HL-60 (cell line): ENCODE measurements at regions not wholly inside any gene's neighbourhood (a gene's known extent, or its start where the extent isn't known, plus 50 kb on each side); places are given as distances from the start of the nearest gene placed in this dataset.

Source experiments
- CTCF ChIP-seq: IDR thresholded peaks from one replicate; pipeline ENCODE4 v1.5.1; 2011; ENCODE audit warnings: low read length, control low read depth, inconsistent platforms; ENCODE audit not compliant: insufficient read depth
- GABPA ChIP-seq: IDR thresholded peaks from 2 replicates; pipeline ENCODE4 v1.6.1; 2012; ENCODE audit warnings: low read depth
- POLR2AphosphoS5 ChIP-seq: IDR thresholded peaks from 2 replicates; pipeline ENCODE4 v1.6.1; 2012; ENCODE audit warnings: low read depth
- REST ChIP-seq: IDR thresholded peaks from 2 replicates; pipeline ENCODE4 v1.6.1; 2012; ENCODE audit warnings: low read depth; ENCODE audit not compliant: insufficient replicate concordance
- SPI1 ChIP-seq: IDR thresholded peaks from 2 replicates; pipeline ENCODE4 v1.6.1; 2012; ENCODE audit warnings: low read depth, mild to moderate bottlenecking, borderline replicate concordance

- TF ChIP-seq POLR2AphosphoS5 = no peak
- no peak for TF ChIP-seq CTCF
- TF ChIP-seq REST = no peak
- TF ChIP-seq SPI1 = no peak
- no peak for TF ChIP-seq GABPA
These were observed 148.2 kb downstream of the TRMT11 start for GRCh38 chr6:126134491-126134890.
